ENCODE measurements at regions not wholly inside any gene's neighbourhood (a gene's known extent, or its start where the extent isn't known, plus 50 kb on each side); places are given as distances from the start of the nearest gene placed in this dataset.
A peak's percentile ranks its signal among the peaks of the same experiment; 100 is the strongest.

GRCh38 chr5:154608531-154609011, 130.5 kb upstream of the HAND1 start:
- no peak for TF ChIP-seq EZH2 (IDR thresholded peaks at IDR 0.05; ENCODE audit: borderline replicate concordance)
- no peak overlapping the region for H2AFZ ChIP-seq
- no peaks in the 10 kb centered on the region for H3K9me3 ChIP-seq (ENCODE audit: low read depth)
- DNase-seq (ENCODE audit: low spot score): no peak
- no peak overlapping the region for H3K4me2 ChIP-seq
- peaks cover 20% of the 10 kb centered on the region for H3K4me1 ChIP-seq (ENCODE audit: insufficient read depth)
- no peaks in the 10 kb centered on the region for H3K79me2 ChIP-seq
- H3K27ac ChIP-seq: no peak overlapping the region
- no peaks in the 10 kb centered on the region for H4K20me1 ChIP-seq (ENCODE audit: insufficient read depth, poor library complexity, severe bottlenecking)
- no peak overlapping the region for H3K4me3 ChIP-seq
- 25% methylated on average over 7 of the region's 7 CpGs for WGBS (ENCODE audit: low lambda C conversion rate, missing lambda C conversion rate)
- peaks cover 21% of the 10 kb centered on the region for H3K27me3 ChIP-seq
- no peaks in the 10 kb centered on the region for H3K36me3 ChIP-seq (replicated peaks; ENCODE audit: insufficient read depth, low read depth)
- no peaks in the 10 kb centered on the region for H3K9me2 ChIP-seq (replicated peaks; ENCODE audit: insufficient read depth)

- Histone ChIP-seq H3K4me2 (no peak overlapping the region), H3K79me2 (no peaks in the 10 kb centered on the region), H3K36me3 (replicated peaks; ENCODE audit: insufficient read depth, low read depth) (no peaks in the 10 kb centered on the region), H3K27me3 (peaks cover 21% of the 10 kb centered on the region), H3K9me2 (replicated peaks; ENCODE audit: insufficient read depth) (no peaks in the 10 kb centered on the region), H3K4me1 (ENCODE audit: insufficient read depth) (peaks cover 24% of the 10 kb centered on the region), H2AFZ (no peak overlapping the region), H3K27ac (no peak overlapping the region), H3K4me3 (no peak overlapping the region), H3K9me3 (ENCODE audit: low read depth) (no peaks in the 10 kb centered on the region), H4K20me1 (ENCODE audit: insufficient read depth, poor library complexity, severe bottlenecking) (no peaks in the 10 kb centered on the region)
- 88% methylated on average over 4 of the region's 4 CpGs for WGBS (ENCODE audit: low lambda C conversion rate, missing lambda C conversion rate)
- DNase-seq (ENCODE audit: low spot score): no peak
- TF ChIP-seq EZH2 (IDR thresholded peaks at IDR 0.05; ENCODE audit: borderline replicate concordance) (no peak), EZH2phosphoT487 (IDR thresholded peaks at IDR 0.05; ENCODE audit: low read depth, severe bottlenecking, unreplicated experiment) (no peak), CTCF (IDR thresholded peaks at IDR 0.05; ENCODE audit: poor library complexity) (no peak)
Measured at GRCh38 chr5:154607746-154608145, 129.7 kb upstream of the HAND1 start.

- no peak for DNase-seq (ENCODE audit: low spot score)
- Histone ChIP-seq H3K9me3 (ENCODE audit: low read depth) (no peaks in the 10 kb centered on the region), H4K20me1 (ENCODE audit: insufficient read depth, poor library complexity, severe bottlenecking) (no peaks in the 10 kb centered on the region), H3K27ac (no peak overlapping the region), H3K27me3 (peaks cover 6% of the 10 kb centered on the region), H3K4me2 (no peak overlapping the region), H3K36me3 (replicated peaks; ENCODE audit: insufficient read depth, low read depth) (no peaks in the 10 kb centered on the region), H2AFZ (no peak overlapping the region), H3K9me2 (replicated peaks; ENCODE audit: insufficient read depth) (no peaks in the 10 kb centered on the region), H3K4me3 (no peak overlapping the region), H3K79me2 (no peaks in the 10 kb centered on the region), H3K4me1 (ENCODE audit: insufficient read depth) (peaks cover 20% of the 10 kb centered on the region)
- TF ChIP-seq EZH2 (IDR thresholded peaks at IDR 0.05; ENCODE audit: borderline replicate concordance): no peak
- no peak for TF ChIP-seq EZH2phosphoT487 (IDR thresholded peaks at IDR 0.05; ENCODE audit: low read depth, severe bottlenecking, unreplicated experiment)
- no peak for TF ChIP-seq CTCF (IDR thresholded peaks at IDR 0.05; ENCODE audit: poor library complexity)
- 57% methylated on average over 4 of the region's 4 CpGs for WGBS (ENCODE audit: low lambda C conversion rate, missing lambda C conversion rate)
Measured at GRCh38 chr5:154606246-154606645, 128.2 kb upstream of the HAND1 start.

- Histone ChIP-seq H3K4me3 (no peak overlapping the region), H3K4me1 (ENCODE audit: insufficient read depth) (peaks cover 16% of the 10 kb centered on the region), H3K27ac (peak overlapping the region; percentile 22), H3K27me3 (no peaks in the 10 kb centered on the region), H4K20me1 (ENCODE audit: insufficient read depth, poor library complexity, severe bottlenecking) (no peaks in the 10 kb centered on the region), H3K36me3 (replicated peaks; ENCODE audit: insufficient read depth, low read depth) (no peaks in the 10 kb centered on the region), H2AFZ (no peak overlapping the region), H3K9me3 (ENCODE audit: low read depth) (no peaks in the 10 kb centered on the region), H3K4me2 (peak overlapping the region; percentile 65), H3K9me2 (replicated peaks; ENCODE audit: insufficient read depth) (no peaks in the 10 kb centered on the region), H3K79me2 (no peaks in the 10 kb centered on the region)
- no peak for TF ChIP-seq EZH2phosphoT487 (IDR thresholded peaks at IDR 0.05; ENCODE audit: low read depth, severe bottlenecking, unreplicated experiment)
- TF ChIP-seq CTCF (IDR thresholded peaks at IDR 0.05; ENCODE audit: poor library complexity): no peak
- TF ChIP-seq EZH2 (IDR thresholded peaks at IDR 0.05; ENCODE audit: borderline replicate concordance): no peak
- DNase-seq (ENCODE audit: low spot score): peak; percentile 73
- 5% methylated on average over 20 of the region's 20 CpGs for WGBS (ENCODE audit: low lambda C conversion rate, missing lambda C conversion rate)
Measured at GRCh38 chr5:154603953-154604679, 126.1 kb upstream of the HAND1 start.

All from hepatocyte (in vitro differentiated cells).